Osteoblast (primary cell): ENCODE measurements at regions not wholly inside any gene's neighbourhood (a gene's known extent, or its start where the extent isn't known, plus 50 kb on each side); places are given as distances from the start of the nearest gene placed in this dataset.

ENCODE experiments used
- DNase-seq: peaks from one replicate; pipeline ENCODE4 v3.0.0; 2011; ENCODE audit warnings: low spot score, mixed read lengths; ENCODE audit not compliant: insufficient read length; ENCODE audit errors: missing footprints
- H2AFZ ChIP-seq: 2 replicates; pipeline ENCODE4 v1.6.0; 2011; ENCODE audit warnings: mild to moderate bottlenecking, low read length
- H3K27ac ChIP-seq: 2 replicates; pipeline ENCODE4 v1.5.1; 2011; ENCODE audit warnings: mild to moderate bottlenecking, low read depth, low read length, moderate library complexity
- H3K27me3 ChIP-seq: 2 replicates; pipeline ENCODE4 v1.6.0; 2012; ENCODE audit warnings: mild to moderate bottlenecking, control low read depth, inconsistent platforms, low read length, moderate library complexity; ENCODE audit not compliant: insufficient read depth
- H3K36me3 ChIP-seq: 2 replicates; pipeline ENCODE4 v1.5.1; 2011; ENCODE audit warnings: mild to moderate bottlenecking, low read length, control low read depth, moderate library complexity; ENCODE audit not compliant: insufficient read depth
- H3K4me1 ChIP-seq: 2 replicates; pipeline ENCODE4 v1.5.1; 2011; ENCODE audit warnings: mild to moderate bottlenecking, low read length, control low read depth, moderate library complexity; ENCODE audit not compliant: insufficient read depth
- H3K4me2 ChIP-seq: 2 replicates; pipeline ENCODE4 v1.6.0; 2011; ENCODE audit warnings: mild to moderate bottlenecking, low read length; ENCODE audit not compliant: insufficient read depth
- H3K4me3 ChIP-seq: fragments of 200-600 bp; sonication (generic); 3 replicates; pipeline ENCODE4 v1.5.1; 2012; ENCODE audit warnings: mild to moderate bottlenecking, low read length, inconsistent platforms; ENCODE audit not compliant: insufficient read depth
- H3K79me2 ChIP-seq: 2 replicates; pipeline ENCODE4 v1.6.0; 2012; ENCODE audit warnings: mild to moderate bottlenecking, low read length, control low read depth, inconsistent platforms; ENCODE audit not compliant: insufficient read depth
- H3K9me3 ChIP-seq: 2 replicates; pipeline ENCODE4 v1.5.1; 2011; ENCODE audit warnings: low read depth, low read length, control low read depth
- H4K20me1 ChIP-seq: 2 replicates; pipeline ENCODE4 v1.6.0; 2012; ENCODE audit warnings: mild to moderate bottlenecking, low read length, control low read depth; ENCODE audit not compliant: insufficient read depth
- CTCF ChIP-seq: IDR thresholded peaks from 2 replicates; pipeline ENCODE4 v1.5.1; 2011; ENCODE audit warnings: mild to moderate bottlenecking, low read depth, low read length, moderate library complexity; ENCODE audit errors: extremely low read depth

GRCh38 chrX:4151798-4152197 lies 438.3 kb upstream of the PRKX start:
- peaks cover 2% of the 10 kb centered on the region for H3K9me3 ChIP-seq
- no peak overlapping the region for H2AFZ ChIP-seq

DNA sequence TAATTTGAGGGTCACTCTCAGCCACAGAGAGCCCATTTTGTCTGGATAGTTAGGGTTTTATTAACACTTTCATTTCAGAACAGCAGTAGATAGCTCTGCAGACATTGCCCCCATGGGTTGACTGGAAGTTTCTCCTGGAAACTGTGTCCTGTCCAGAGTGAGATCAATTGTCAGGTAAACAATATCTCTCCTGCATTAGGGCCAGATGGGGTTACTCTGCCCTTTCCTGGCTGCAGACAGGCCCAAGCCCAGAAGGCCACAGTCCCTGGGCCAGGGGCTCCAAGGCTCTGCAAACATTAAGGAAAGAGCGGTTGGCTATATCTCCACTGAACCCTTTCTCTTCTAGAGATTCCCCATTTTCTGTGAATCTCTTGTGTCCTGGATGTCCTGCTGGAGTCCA lies 436.8 kb upstream of the PRKX start:
- H3K4me1 ChIP-seq, result no peaks in the 10 kb centered on the region
- H3K9me3 ChIP-seq, result peaks cover 2% of the 10 kb centered on the region

More at GRCh38 chrX:4151798-4152197, 438.3 kb upstream of the PRKX start:
- Histone ChIP-seq H3K4me1 (no peaks in the 10 kb centered on the region), H3K36me3 (no peaks in the 10 kb centered on the region), H3K27ac (no peak overlapping the region), H3K4me2 (no peak overlapping the region), H3K4me3 (no peak overlapping the region), H3K79me2 (no peaks in the 10 kb centered on the region), H3K27me3 (no peaks in the 10 kb centered on the region), H4K20me1 (no peaks in the 10 kb centered on the region)
- TF ChIP-seq CTCF, result no peak
- no peak for DNase-seq

GRCh38 chrX:4129626-4130025 lies 416.2 kb upstream of the PRKX start:
- no peaks in the 10 kb centered on the region for H3K27me3 ChIP-seq
- H3K4me1 ChIP-seq, result no peaks in the 10 kb centered on the region
- DNase-seq, result no peak
- TF ChIP-seq CTCF, result no peak
- no peaks in the 10 kb centered on the region for H4K20me1 ChIP-seq
- no peak overlapping the region for H3K4me2 ChIP-seq
- H3K36me3 ChIP-seq, result no peaks in the 10 kb centered on the region
- no peak overlapping the region for H3K27ac ChIP-seq
- no peak overlapping the region for H2AFZ ChIP-seq
- no peak overlapping the region for H3K4me3 ChIP-seq
- H3K79me2 ChIP-seq, result no peaks in the 10 kb centered on the region
- H3K9me3 ChIP-seq, result peaks cover 2% of the 10 kb centered on the region

More for the DNA sequence above, 436.8 kb upstream of the PRKX start:
- Histone ChIP-seq H3K27me3 (no peaks in the 10 kb centered on the region), H3K4me3 (no peak overlapping the region), H4K20me1 (no peaks in the 10 kb centered on the region), H2AFZ (no peak overlapping the region), H3K27ac (no peak overlapping the region), H3K4me2 (no peak overlapping the region), H3K79me2 (no peaks in the 10 kb centered on the region), H3K36me3 (no peaks in the 10 kb centered on the region)
- no peak for TF ChIP-seq CTCF
- no peak for DNase-seq

DNA sequence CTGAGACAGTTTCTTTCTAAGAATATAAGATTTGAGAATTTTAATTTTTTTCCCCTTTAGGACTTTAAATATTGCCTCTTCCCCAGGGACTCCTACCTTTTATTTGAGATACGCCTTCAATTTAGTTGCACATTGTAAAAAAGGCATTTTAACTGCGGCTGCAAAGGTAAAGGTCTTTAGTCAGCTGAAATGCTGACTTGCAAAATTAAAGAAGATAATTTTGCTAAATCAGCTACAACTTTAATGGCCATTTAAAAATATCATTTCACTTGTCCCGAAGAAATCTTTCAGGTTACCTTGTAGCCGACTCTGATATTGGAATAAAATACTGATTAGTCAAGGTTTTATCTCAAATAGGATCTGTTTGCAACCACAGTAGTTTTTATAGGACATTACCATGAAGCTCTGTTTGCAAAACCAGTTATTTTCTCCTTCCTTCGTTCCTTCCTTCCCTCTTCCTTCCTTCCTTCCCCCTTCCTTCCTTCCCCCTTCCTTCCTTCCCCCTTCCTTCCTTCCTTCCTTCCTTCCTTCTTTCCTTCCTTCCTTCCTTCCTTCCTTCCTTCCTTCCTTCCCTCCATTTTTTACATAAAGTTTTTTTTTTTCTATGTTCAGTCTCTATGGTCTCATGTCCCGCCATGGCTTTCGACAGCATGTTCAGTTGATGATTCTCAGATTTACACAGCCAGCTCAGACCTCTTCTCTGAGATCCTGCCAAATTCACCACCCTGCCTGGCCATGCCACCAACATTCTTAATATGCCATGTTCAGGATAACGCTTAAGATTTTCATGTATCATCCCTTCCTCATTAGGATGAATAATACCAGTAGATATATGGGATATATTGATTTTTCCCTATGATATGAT lies 405.4 kb upstream of the PRKX start:
- H3K27me3 ChIP-seq, result no peaks in the 10 kb centered on the region
- H3K79me2 ChIP-seq, result no peaks in the 10 kb centered on the region
- H3K4me3 ChIP-seq, result no peak overlapping the region
- H3K36me3 ChIP-seq, result no peaks in the 10 kb centered on the region
- no peaks in the 10 kb centered on the region for H4K20me1 ChIP-seq
- H2AFZ ChIP-seq, result no peak overlapping the region
- H3K9me3 ChIP-seq, result no peaks in the 10 kb centered on the region
- no peaks in the 10 kb centered on the region for H3K4me1 ChIP-seq
- no peak overlapping the region for H3K4me2 ChIP-seq
- H3K27ac ChIP-seq, result no peak overlapping the region
- no peak for TF ChIP-seq CTCF
- peak; percentile 14 for DNase-seq
